GM12872 (cell line): ENCODE measurements at regions not wholly inside any gene's neighbourhood (a gene's known extent, or its start where the extent isn't known, plus 50 kb on each side); places are given as distances from the start of the nearest gene placed in this dataset.

Experiments used
- TF ChIP-seq, protein P1 (sequence below): IDR thresholded peaks from 3 replicates; pipeline ENCODE4 v1.5.1; 2011; ENCODE audit warnings: low read depth, mild to moderate bottlenecking, low read length, moderate library complexity; ENCODE audit not compliant: insufficient read depth

DNA sequence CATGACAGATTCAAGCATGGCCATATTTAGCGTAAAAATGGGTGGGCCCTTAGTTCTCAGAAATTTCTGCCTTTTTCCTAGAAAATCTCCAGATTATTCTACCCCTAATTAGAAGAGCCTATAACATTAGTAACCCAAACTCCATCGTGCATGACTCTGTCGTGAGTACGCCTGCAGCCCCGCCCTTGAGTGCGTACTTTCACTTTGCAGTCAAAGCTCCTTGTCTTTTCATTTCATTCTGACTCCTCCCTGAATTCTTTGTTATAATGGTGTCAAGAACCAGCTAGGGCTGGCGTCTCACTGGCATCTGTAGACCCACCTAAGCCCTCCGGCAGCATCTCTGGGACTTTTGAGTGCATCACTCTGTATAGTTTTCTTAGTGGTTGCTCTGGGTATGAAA, 61.7 kb upstream of the NOX3 start:
- TF ChIP-seq, protein P1, sequence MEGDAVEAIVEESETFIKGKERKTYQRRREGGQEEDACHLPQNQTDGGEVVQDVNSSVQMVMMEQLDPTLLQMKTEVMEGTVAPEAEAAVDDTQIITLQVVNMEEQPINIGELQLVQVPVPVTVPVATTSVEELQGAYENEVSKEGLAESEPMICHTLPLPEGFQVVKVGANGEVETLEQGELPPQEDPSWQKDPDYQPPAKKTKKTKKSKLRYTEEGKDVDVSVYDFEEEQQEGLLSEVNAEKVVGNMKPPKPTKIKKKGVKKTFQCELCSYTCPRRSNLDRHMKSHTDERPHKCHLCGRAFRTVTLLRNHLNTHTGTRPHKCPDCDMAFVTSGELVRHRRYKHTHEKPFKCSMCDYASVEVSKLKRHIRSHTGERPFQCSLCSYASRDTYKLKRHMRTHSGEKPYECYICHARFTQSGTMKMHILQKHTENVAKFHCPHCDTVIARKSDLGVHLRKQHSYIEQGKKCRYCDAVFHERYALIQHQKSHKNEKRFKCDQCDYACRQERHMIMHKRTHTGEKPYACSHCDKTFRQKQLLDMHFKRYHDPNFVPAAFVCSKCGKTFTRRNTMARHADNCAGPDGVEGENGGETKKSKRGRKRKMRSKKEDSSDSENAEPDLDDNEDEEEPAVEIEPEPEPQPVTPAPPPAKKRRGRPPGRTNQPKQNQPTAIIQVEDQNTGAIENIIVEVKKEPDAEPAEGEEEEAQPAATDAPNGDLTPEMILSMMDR, result no peak

DNA sequence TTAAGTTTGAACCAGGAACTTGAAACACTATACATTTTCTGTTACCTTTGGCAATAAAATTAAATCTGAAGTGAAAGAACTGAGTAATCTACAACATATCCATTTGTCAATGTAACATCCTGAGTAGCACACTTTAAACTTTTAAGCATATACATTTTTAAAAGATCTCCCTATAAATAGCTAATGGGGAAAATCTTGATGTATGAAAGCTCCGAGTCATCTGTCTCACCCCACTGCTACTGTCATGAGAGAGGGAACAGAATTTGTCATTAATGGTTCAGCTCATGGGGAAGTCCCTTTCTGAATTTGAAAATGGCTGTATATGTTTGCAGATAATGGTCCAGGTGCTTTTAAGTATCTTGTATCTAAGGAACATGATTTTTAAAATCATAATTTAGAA, 55.2 kb upstream of the NOX3 start:
- TF ChIP-seq, protein P1, result no peak

DNA sequence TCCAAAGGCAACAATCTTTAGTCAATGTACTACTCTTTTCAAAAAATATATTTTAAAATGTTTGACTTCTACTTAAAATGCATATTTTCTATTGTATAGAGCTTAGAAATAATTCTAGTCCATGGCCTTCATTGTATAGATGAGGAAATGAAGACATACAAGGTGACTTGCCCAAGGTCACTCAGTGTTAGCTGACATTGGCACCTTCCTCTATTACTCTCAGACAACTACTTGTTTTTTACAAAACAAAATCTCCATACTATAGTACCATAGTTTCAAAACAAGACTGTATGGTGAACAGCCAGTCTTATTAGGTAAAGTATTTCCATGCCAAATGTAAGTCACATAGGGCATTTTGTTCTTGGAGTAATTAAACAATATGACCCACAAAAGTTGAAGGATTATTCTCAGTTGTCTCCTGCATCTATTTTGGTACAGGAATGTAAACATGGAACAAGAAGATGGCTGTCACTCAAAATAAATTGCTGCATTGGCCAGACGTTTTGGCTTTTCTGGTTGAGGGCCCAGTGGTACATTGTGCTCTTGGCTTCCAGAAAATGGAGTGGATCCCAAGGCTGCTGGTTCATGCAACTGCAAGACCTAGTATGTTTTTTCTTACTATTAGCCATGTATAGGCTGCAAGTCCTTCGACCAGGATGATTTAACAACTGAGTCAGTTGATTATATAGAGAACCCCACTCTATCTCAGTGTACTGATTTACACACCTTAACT, 54.3 kb upstream of the NOX3 start:
- TF ChIP-seq, protein P1, result no peak

DNA sequence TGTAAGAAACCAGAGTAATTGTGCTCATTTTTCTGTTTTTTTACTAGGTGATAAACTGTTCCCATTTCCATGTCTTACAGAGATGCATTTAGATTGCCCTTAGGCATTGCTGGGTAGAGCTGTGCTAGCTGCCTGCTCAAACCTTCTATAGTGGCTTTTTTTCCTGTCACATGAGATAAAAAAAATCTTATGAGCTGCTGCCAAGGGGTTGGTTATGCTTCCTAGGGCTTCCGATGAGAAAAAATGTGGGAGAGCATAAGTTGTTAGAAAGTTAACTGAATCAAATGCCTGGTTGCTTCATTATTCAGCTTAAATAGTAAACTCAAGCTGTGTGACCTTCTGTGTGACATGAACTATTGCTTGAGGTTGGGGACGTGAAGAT, 50.0 kb upstream of the NOX3 start:
- TF ChIP-seq, protein P1, result no peak
